ENCODE measurements at regions not wholly inside any gene's neighbourhood (a gene's known extent, or its start where the extent isn't known, plus 50 kb on each side); places are given as distances from the start of the nearest gene placed in this dataset.

DNA sequence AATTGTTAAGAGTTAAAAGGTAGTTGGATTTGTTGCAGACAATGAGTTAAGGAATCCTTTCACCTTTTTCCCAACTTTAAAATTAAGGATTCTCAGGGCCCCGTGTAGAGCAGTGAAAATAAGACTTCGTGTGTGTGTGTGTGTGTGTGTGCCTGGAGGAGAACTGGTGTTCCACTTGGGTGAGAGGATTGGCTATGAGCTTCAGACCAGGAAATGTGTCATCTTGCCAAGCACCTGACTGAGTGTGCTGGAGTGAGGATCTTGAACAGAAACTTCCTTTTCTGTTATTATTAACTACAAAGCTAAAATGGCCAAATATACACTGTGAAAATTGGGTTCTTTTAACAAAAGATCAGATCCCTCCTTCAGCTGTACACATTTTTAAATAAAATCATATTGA is 113.1 kb upstream of the VCX2 start:
- intact Hi-C loops (cut with DNase I; ENCODE audit: low total_unique reads), result no loop called here
- H3K4me1 ChIP-seq, result no peaks in the 10 kb centered on the region
- no peaks in the 10 kb centered on the region for H3K27me3 ChIP-seq
- no peaks in the 10 kb centered on the region for H3K36me3 ChIP-seq
- TF ChIP-seq POLR2A (IDR thresholded peaks at IDR 0.05), result no peak
- TF ChIP-seq POLR2AphosphoS5 (IDR thresholded peaks at IDR 0.05), result no peak
- TF ChIP-seq, protein P1, sequence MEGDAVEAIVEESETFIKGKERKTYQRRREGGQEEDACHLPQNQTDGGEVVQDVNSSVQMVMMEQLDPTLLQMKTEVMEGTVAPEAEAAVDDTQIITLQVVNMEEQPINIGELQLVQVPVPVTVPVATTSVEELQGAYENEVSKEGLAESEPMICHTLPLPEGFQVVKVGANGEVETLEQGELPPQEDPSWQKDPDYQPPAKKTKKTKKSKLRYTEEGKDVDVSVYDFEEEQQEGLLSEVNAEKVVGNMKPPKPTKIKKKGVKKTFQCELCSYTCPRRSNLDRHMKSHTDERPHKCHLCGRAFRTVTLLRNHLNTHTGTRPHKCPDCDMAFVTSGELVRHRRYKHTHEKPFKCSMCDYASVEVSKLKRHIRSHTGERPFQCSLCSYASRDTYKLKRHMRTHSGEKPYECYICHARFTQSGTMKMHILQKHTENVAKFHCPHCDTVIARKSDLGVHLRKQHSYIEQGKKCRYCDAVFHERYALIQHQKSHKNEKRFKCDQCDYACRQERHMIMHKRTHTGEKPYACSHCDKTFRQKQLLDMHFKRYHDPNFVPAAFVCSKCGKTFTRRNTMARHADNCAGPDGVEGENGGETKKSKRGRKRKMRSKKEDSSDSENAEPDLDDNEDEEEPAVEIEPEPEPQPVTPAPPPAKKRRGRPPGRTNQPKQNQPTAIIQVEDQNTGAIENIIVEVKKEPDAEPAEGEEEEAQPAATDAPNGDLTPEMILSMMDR (IDR thresholded peaks at IDR 0.05), result no peak
- TF ChIP-seq EP300 (IDR thresholded peaks at IDR 0.05), result no peak
- H3K9me3 ChIP-seq, result no peaks in the 10 kb centered on the region
- no peak overlapping the region for H3K27ac ChIP-seq
- no peak for DNase-seq
- WGBS, 5 donors, result 60 to 81% (median 68%) methylated on average over 2 of the region's 2 CpGs
- H3K4me3 ChIP-seq, result no peak overlapping the region

DNA sequence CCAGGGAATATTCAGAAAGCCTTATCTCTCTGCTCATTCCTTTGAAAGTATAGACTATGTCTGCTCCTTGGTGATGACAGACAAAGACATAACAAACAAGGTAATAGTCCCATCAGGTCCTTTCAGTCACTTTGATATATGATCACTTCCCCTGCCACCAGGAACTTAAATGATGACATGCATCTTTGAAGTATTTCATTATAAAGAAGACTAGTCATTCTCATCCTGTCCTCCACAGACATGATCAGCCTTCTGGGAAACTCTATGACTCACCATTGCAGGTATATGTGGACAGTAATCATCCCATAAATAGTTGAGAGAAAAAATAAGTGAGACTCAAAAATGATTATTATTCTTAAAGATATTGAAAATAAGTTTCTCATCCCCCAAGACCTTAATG is 117.5 kb upstream of the VCX2 start:
- Histone ChIP-seq H3K4me3 (no peak overlapping the region), H3K4me1 (no peaks in the 10 kb centered on the region), H3K27me3 (no peaks in the 10 kb centered on the region), H3K27ac (no peak overlapping the region), H3K36me3 (no peaks in the 10 kb centered on the region), H3K9me3 (peaks cover 0 to 13% (median 0%) of the 10 kb centered on the region in 4 donors)
- no peak for DNase-seq
- TF ChIP-seq, protein P1 (IDR thresholded peaks at IDR 0.05), result no peak
- TF ChIP-seq EP300 (IDR thresholded peaks at IDR 0.05), result no peak
- no peak for TF ChIP-seq POLR2A (IDR thresholded peaks at IDR 0.05)
- no peak for TF ChIP-seq POLR2AphosphoS5 (IDR thresholded peaks at IDR 0.05)
- intact Hi-C loops (cut with DNase I; ENCODE audit: low total_unique reads), result no loop called here

DNA sequence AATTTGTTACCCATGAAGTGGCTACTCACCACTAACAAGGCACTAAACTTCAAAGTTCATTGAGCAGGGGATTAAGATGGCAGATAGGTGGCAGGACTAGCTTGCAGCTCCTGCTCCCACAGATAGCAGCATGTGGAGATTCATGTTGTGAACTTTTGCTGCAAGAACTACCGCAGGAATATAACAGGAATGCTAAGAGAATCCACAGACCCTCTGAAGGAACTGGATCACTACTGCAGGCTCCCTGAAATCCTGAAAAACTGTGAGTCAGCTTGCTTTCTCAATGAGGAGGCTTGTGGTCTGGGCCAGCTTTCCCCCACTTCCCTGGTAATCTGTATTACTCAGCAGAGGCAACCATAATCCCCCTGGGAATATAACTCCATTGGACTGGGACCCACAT is 118.5 kb upstream of the VCX2 start:
- H3K4me3 ChIP-seq, result no peak overlapping the region
- intact Hi-C loops (cut with DNase I; ENCODE audit: low total_unique reads), result no loop called here
- no peaks in the 10 kb centered on the region for H3K27me3 ChIP-seq
- 83 to 100% (median 94%) methylated on average over 1 of the region's 1 CpG for WGBS, 5 donors
- TF ChIP-seq POLR2A (IDR thresholded peaks at IDR 0.05) (no peak), POLR2AphosphoS5 (IDR thresholded peaks at IDR 0.05) (no peak), EP300 (IDR thresholded peaks at IDR 0.05) (no peak)
- TF ChIP-seq, protein P1 (IDR thresholded peaks at IDR 0.05), result no peak
- H3K9me3 ChIP-seq, result peaks cover 0 to 13% (median 0%) of the 10 kb centered on the region in 4 donors
- no peaks in the 10 kb centered on the region for H3K36me3 ChIP-seq
- H3K4me1 ChIP-seq, result no peaks in the 10 kb centered on the region
- DNase-seq, result no peak
- H3K27ac ChIP-seq, result no peak overlapping the region

DNA sequence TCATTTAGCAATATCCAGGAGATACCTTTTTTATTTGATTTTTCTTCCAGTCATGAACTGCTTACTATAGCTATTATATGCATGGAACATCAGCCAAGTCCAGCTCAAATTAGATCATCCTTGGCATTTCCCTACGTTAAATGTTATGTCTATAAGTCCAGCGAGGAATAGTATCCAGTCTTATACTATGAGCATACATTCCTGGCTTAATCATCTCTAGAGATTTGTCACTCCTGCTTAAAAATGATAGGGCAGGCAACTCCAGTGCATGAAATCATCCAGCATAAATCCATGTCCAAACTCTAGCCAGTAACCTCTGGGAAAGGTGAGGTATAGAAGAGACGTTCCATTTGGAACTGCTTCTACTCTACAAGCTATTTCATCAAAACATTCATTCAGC is 126.7 kb upstream of the VCX2 start:
- Histone ChIP-seq H3K4me3 (no peak overlapping the region), H3K27me3 (no peaks in the 10 kb centered on the region), H3K27ac (no peak overlapping the region), H3K36me3 (no peaks in the 10 kb centered on the region), H3K4me1 (no peaks in the 10 kb centered on the region), H3K9me3 (no peaks in the 10 kb centered on the region)
- 72 to 85% (median 82%) methylated on average over 3 of the region's 3 CpGs for WGBS, 5 donors
- peak in 1 of 2 donors; percentile 26 for DNase-seq
- TF ChIP-seq POLR2AphosphoS5 (IDR thresholded peaks at IDR 0.05) (no peak), POLR2A (IDR thresholded peaks at IDR 0.05) (no peak), EP300 (IDR thresholded peaks at IDR 0.05) (no peak)
- TF ChIP-seq, protein P1 (IDR thresholded peaks at IDR 0.05), result no peak
- intact Hi-C loops (cut with DNase I; ENCODE audit: low total_unique reads), result no loop called here

All from stomach (tissue), 8 donors.